Mucosa of descending colon (tissue), 3 donors: ENCODE measurements at regions not wholly inside any gene's neighbourhood (a gene's known extent, or its start where the extent isn't known, plus 50 kb on each side); places are given as distances from the start of the nearest gene placed in this dataset.
"Not testable (repeated sequence)": the region's sequence is repeated elsewhere in the genome, so short reads cannot be mapped to it uniquely, and the experiment has no call there.

Experiments
- ATAC-seq: fragments of 200-7000 bp; cut with Tn5 transposase; one replicate; pipeline ENCODE4 v1.9.1; 2020; ENCODE audit warnings: mild to moderate bottlenecking, moderate library complexity
- DNase-seq, 3 donors: peaks; one replicate each; pipeline ENCODE4 v3.0.0-alpha.2; 2020
- H3K36me3 ChIP-seq: fragments of 200-600 bp; one replicate; pipeline ENCODE4 v1.8.0; 2021; ENCODE audit warnings: low read depth, mild to moderate bottlenecking
- H3K4me1 ChIP-seq: fragments of 200-600 bp; one replicate; pipeline ENCODE4 v1.8.0; 2021; ENCODE audit warnings: low read depth, mild to moderate bottlenecking
- H3K4me3 ChIP-seq: fragments of 200-600 bp; one replicate; pipeline ENCODE4 v1.8.0; 2021; ENCODE audit warnings: mild to moderate bottlenecking
- H3K9me3 ChIP-seq: fragments of 200-600 bp; one replicate; pipeline ENCODE4 v1.8.0; 2021; ENCODE audit warnings: mild to moderate bottlenecking
- CTCF ChIP-seq: fragments of 200-600 bp; IDR thresholded peaks from one replicate; pipeline ENCODE4 v1.8.0; 2022; ENCODE audit warnings: antibody characterized with exemption, mild to moderate bottlenecking
- intact Hi-C, 2 donors: fragments of 100-400 bp; cut with DNase I in 1 of 2; cut with micrococcal nuclease in 1 of 2; formaldehyde crosslinking; loops; one replicate each; pipeline versions ENCODE4 v1.11.0 to v1.11.1; 2022; cut with DNase I, micrococcal nuclease
- donor health status: DM: no; HTN: no; CAD: no; lungs with moderate emphysema.
- donor health status: DM: no; HTN: no; CAD: no.
- donor health status: DM: no; HTN: yes; CAD: no.

GRCh38 chr4:15163284-15163645 is 161.0 kb downstream of the CPEB2 start:
- DNase-seq (no peak), ATAC-seq (no peak)
- intact Hi-C loops: no loop called here
- Histone ChIP-seq H3K4me3 (no peak overlapping the region), H3K9me3 (no peaks in the 10 kb centered on the region), H3K36me3 (no peaks in the 10 kb centered on the region), H3K4me1 (no peaks in the 10 kb centered on the region)
- TF ChIP-seq CTCF: no peak

- no peak for DNase-seq
- H3K36me3 ChIP-seq: no peaks in the 10 kb centered on the region
- H3K4me1 ChIP-seq: no peaks in the 10 kb centered on the region
- TF ChIP-seq CTCF: no peak
- ATAC-seq: no peak
- H3K9me3 ChIP-seq: no peaks in the 10 kb centered on the region
- no peak overlapping the region for H3K4me3 ChIP-seq
- intact Hi-C loops: no loop called here
These were observed 162.3 kb downstream of the CPEB2 start for GRCh38 chr4:15164571-15164970.

GRCh38 chr4:15167743-15168142 is 165.5 kb downstream of the CPEB2 start:
- intact Hi-C loops: no loop called here
- TF ChIP-seq CTCF: no peak
- Histone ChIP-seq H3K9me3 (no peaks in the 10 kb centered on the region), H3K4me3 (no peak overlapping the region), H3K36me3 (no peaks in the 10 kb centered on the region), H3K4me1 (no peaks in the 10 kb centered on the region)
- ATAC-seq: no peak
- no peak for DNase-seq

GRCh38 chr4:15168759-15169158 is 166.5 kb downstream of the CPEB2 start:
- TF ChIP-seq CTCF: no peak
- H3K9me3 ChIP-seq: no peaks in the 10 kb centered on the region
- ATAC-seq (no peak), DNase-seq (no peak)
- H3K36me3 ChIP-seq: no peaks in the 10 kb centered on the region
- intact Hi-C loops: no loop called here
- no peak overlapping the region for H3K4me3 ChIP-seq
- no peaks in the 10 kb centered on the region for H3K4me1 ChIP-seq

GRCh38 chr4:15171725-15172124 is 169.4 kb downstream of the CPEB2 start:
- no peak for TF ChIP-seq CTCF
- intact Hi-C loops: no loop called here
- ATAC-seq (no peak), DNase-seq (no peak)
- Histone ChIP-seq H3K9me3 (no peaks in the 10 kb centered on the region), H3K36me3 (no peaks in the 10 kb centered on the region), H3K4me3 (no peak overlapping the region), H3K4me1 (no peaks in the 10 kb centered on the region)

GRCh38 chr4:15173251-15173650 is 171.0 kb downstream of the CPEB2 start:
- ATAC-seq (no peak), DNase-seq (no peak)
- Histone ChIP-seq H3K4me3 (no peak overlapping the region), H3K9me3 (no peaks in the 10 kb centered on the region), H3K4me1 (no peaks in the 10 kb centered on the region), H3K36me3 (no peaks in the 10 kb centered on the region)
- intact Hi-C loops: no loop called here
- no peak for TF ChIP-seq CTCF

- H3K4me1 ChIP-seq, ATAC-seq, H3K9me3 ChIP-seq, H3K4me3 ChIP-seq, DNase-seq, intact Hi-C loops, H3K36me3 ChIP-seq: not testable (repeated sequence)
These were observed 171.9 kb downstream of the CPEB2 start for GRCh38 chr4:15174168-15174567.

- ATAC-seq, H3K36me3 ChIP-seq, intact Hi-C loops, H3K9me3 ChIP-seq, H3K4me1 ChIP-seq, DNase-seq, H3K4me3 ChIP-seq: not testable (repeated sequence)
These were observed 177.6 kb downstream of the CPEB2 start for GRCh38 chr4:15179842-15180241.
